ENCODE measurements at regions not wholly inside any gene's neighbourhood (a gene's known extent, or its start where the extent isn't known, plus 50 kb on each side); places are given as distances from the start of the nearest gene placed in this dataset.
"Not testable (repeated sequence)": the region's sequence is repeated elsewhere in the genome, so short reads cannot be mapped to it uniquely, and the experiment has no call there.

- no peak for DNase-seq (ENCODE audit: low read depth)
- TF ChIP-seq POLR2A (IDR thresholded peaks at IDR 0.05; ENCODE audit: extremely low read depth, insufficient read length): no peak
- no peak for TF ChIP-seq MAX (IDR thresholded peaks at IDR 0.05; ENCODE audit: low read depth, low read length)
- no peak for TF ChIP-seq CTCF (IDR thresholded peaks at IDR 0.05; ENCODE audit: low read depth, low read length)
- TF ChIP-seq MYC (IDR thresholded peaks at IDR 0.05; ENCODE audit: low read depth, low read length): no peak
These were observed 154.4 kb downstream of the RAD51AP2 start for GRCh38 chr2:17363846-17364245.

GRCh38 chr2:17362956-17363355 lies 155.3 kb downstream of the RAD51AP2 start:
- no peak overlapping the region for H3K4me3 ChIP-seq (ENCODE audit: low read depth, low read length)
- TF ChIP-seq MAX (IDR thresholded peaks at IDR 0.05; ENCODE audit: low read depth, low read length): no peak
- no peak for TF ChIP-seq MYC (IDR thresholded peaks at IDR 0.05; ENCODE audit: low read depth, low read length)
- TF ChIP-seq CTCF (IDR thresholded peaks at IDR 0.05; ENCODE audit: low read depth, low read length): no peak
- no peak for TF ChIP-seq POLR2A (IDR thresholded peaks at IDR 0.05; ENCODE audit: extremely low read depth, insufficient read length)
- no peak for DNase-seq (ENCODE audit: low read depth)

More at GRCh38 chr2:17363846-17364245, 154.4 kb downstream of the RAD51AP2 start:
- H3K4me3 ChIP-seq (ENCODE audit: low read depth, low read length): no peak overlapping the region

GRCh38 chr2:17355608-17356329 lies 162.5 kb downstream of the RAD51AP2 start:
- no peak overlapping the region for H3K4me3 ChIP-seq (ENCODE audit: low read depth, low read length)
- no peak for TF ChIP-seq POLR2A (IDR thresholded peaks at IDR 0.05; ENCODE audit: extremely low read depth, insufficient read length)
- no peak for TF ChIP-seq MYC (IDR thresholded peaks at IDR 0.05; ENCODE audit: low read depth, low read length)
- TF ChIP-seq CTCF (IDR thresholded peaks at IDR 0.05; ENCODE audit: low read depth, low read length): no peak
- TF ChIP-seq MAX (IDR thresholded peaks at IDR 0.05; ENCODE audit: low read depth, low read length): no peak
- no peak for DNase-seq (ENCODE audit: low read depth)

GRCh38 chr2:17353263-17353662 lies 165.0 kb downstream of the RAD51AP2 start:
- DNase-seq (ENCODE audit: low read depth): no peak
- no peak overlapping the region for H3K4me3 ChIP-seq (ENCODE audit: low read depth, low read length)

GRCh38 chr2:17342692-17343091 lies 175.5 kb downstream of the RAD51AP2 start:
- DNase-seq (ENCODE audit: low read depth); H3K4me3 ChIP-seq (ENCODE audit: low read depth, low read length): not testable (repeated sequence)

More at GRCh38 chr2:17353263-17353662, 165.0 kb downstream of the RAD51AP2 start:
- TF ChIP-seq POLR2A (IDR thresholded peaks at IDR 0.05; ENCODE audit: extremely low read depth, insufficient read length): no peak
- no peak for TF ChIP-seq MAX (IDR thresholded peaks at IDR 0.05; ENCODE audit: low read depth, low read length)
- no peak for TF ChIP-seq CTCF (IDR thresholded peaks at IDR 0.05; ENCODE audit: low read depth, low read length)
- no peak for TF ChIP-seq MYC (IDR thresholded peaks at IDR 0.05; ENCODE audit: low read depth, low read length)

GRCh38 chr2:17337507-17337906 lies 180.7 kb downstream of the RAD51AP2 start:
- no peak overlapping the region for H3K4me3 ChIP-seq (ENCODE audit: low read depth, low read length)
- TF ChIP-seq MAX (IDR thresholded peaks at IDR 0.05; ENCODE audit: low read depth, low read length): no peak
- no peak for TF ChIP-seq POLR2A (IDR thresholded peaks at IDR 0.05; ENCODE audit: extremely low read depth, insufficient read length)
- no peak for TF ChIP-seq MYC (IDR thresholded peaks at IDR 0.05; ENCODE audit: low read depth, low read length)
- TF ChIP-seq CTCF (IDR thresholded peaks at IDR 0.05; ENCODE audit: low read depth, low read length): no peak
- no peak for DNase-seq (ENCODE audit: low read depth)
